Liver (tissue), 7 donors: ENCODE measurements at regions not wholly inside any gene's neighbourhood (a gene's known extent, or its start where the extent isn't known, plus 50 kb on each side); places are given as distances from the start of the nearest gene placed in this dataset.

Source experiments
- DNase-seq: peaks from one replicate; pipeline ENCODE4 v3.0.0-alpha.2; 2017; ENCODE audit warnings: low spot score
- H3K27ac ChIP-seq, 2 donors: one replicate each; pipeline ENCODE4 v1.7.0; 2013; ENCODE audit warnings: inconsistent platforms in 2 of 2, low read length in 2 of 2, control low read depth in 1 of 2, low read depth in 1 of 2, mild to moderate bottlenecking in 1 of 2
- H3K27me3 ChIP-seq, 4 donors: one replicate each; pipeline versions ENCODE4 v1.6.1 to v1.7.0; 2013; ENCODE audit warnings: low read length in 3 of 4, inconsistent platforms in 1 of 4, mild to moderate bottlenecking in 1 of 4, moderate library complexity in 1 of 4; ENCODE audit not compliant: control insufficient read depth in 4 of 4, insufficient read depth in 4 of 4
- H3K36me3 ChIP-seq, 4 donors: one replicate each; pipeline versions ENCODE4 v1.6.1 to v1.7.0; 2013; ENCODE audit warnings: low read length in 3 of 4, mild to moderate bottlenecking in 3 of 4, low read depth in 1 of 4, moderate library complexity in 1 of 4; ENCODE audit not compliant: control insufficient read depth in 4 of 4, insufficient read depth in 3 of 4
- H3K4me1 ChIP-seq, 4 donors: one replicate each; pipeline versions ENCODE4 v1.6.1 to v1.7.0; 2013; ENCODE audit warnings: low read length in 3 of 4, mild to moderate bottlenecking in 3 of 4, moderate library complexity in 1 of 4; ENCODE audit not compliant: control insufficient read depth in 4 of 4, insufficient read depth in 4 of 4
- H3K4me3 ChIP-seq, 3 donors: one replicate each; pipeline versions ENCODE4 v1.6.1 to v1.7.0; 2013; ENCODE audit warnings: low read length in 3 of 3, control low read depth in 1 of 3, low read depth in 1 of 3, mild to moderate bottlenecking in 1 of 3
- H3K9ac ChIP-seq, 2 donors: one replicate each; pipeline ENCODE4 v1.7.0; 2013; ENCODE audit warnings: low read length in 2 of 2, mild to moderate bottlenecking in 2 of 2, moderate library complexity in 2 of 2, control low read depth in 1 of 2, low read depth in 1 of 2
- H3K9me3 ChIP-seq, 4 donors: one replicate each; pipeline versions ENCODE4 v1.6.1 to v1.7.0; 2013; ENCODE audit warnings: low read length in 3 of 4; ENCODE audit not compliant: control insufficient read depth in 4 of 4
- EGR1 ChIP-seq, 2 donors: IDR thresholded peaks; 2 replicates each; pipeline ENCODE4 v1.6.1; 2016 to 2018; ENCODE audit warnings: antibody characterized with exemption in 2 of 2, low read depth in 2 of 2
- FOXA1 ChIP-seq: IDR thresholded peaks from 2 replicates; pipeline ENCODE4 v1.6.1; 2016; ENCODE audit warnings: antibody characterized with exemption
- FOXA2 ChIP-seq: IDR thresholded peaks from 2 replicates; pipeline ENCODE4 v1.6.1; 2016; ENCODE audit warnings: antibody characterized with exemption
- GABPA ChIP-seq, 2 donors: IDR thresholded peaks in 1 of 2; conservative IDR thresholded peaks in 1 of 2; 2 replicates each; pipeline ENCODE4 v1.6.1; 2016; ENCODE audit warnings: antibody characterized with exemption in 2 of 2, mild to moderate bottlenecking in 1 of 2, moderate library complexity in 1 of 2
- HNF4A ChIP-seq, 2 donors: conservative IDR thresholded peaks; 2 replicates each; pipeline ENCODE4 v1.6.1; 2016; ENCODE audit warnings: antibody characterized with exemption in 2 of 2, mild to moderate bottlenecking in 2 of 2
- JUND ChIP-seq, 2 donors: IDR thresholded peaks; 2 replicates each; pipeline ENCODE4 v1.6.1; 2016; ENCODE audit warnings: antibody characterized with exemption in 2 of 2
- NR2F2 ChIP-seq: IDR thresholded peaks from 2 replicates; pipeline ENCODE4 v1.6.1; 2016; ENCODE audit warnings: antibody characterized with exemption
- REST ChIP-seq: IDR thresholded peaks from 2 replicates; pipeline ENCODE4 v1.6.1; 2016; ENCODE audit warnings: antibody characterized with exemption, mild to moderate bottlenecking
- RXRA ChIP-seq, 2 donors: IDR thresholded peaks; 2 replicates each; pipeline ENCODE4 v1.6.1; 2017 to 2018; ENCODE audit warnings: antibody characterized with exemption in 2 of 2, mild to moderate bottlenecking in 1 of 2
- SP1 ChIP-seq: IDR thresholded peaks from 2 replicates; pipeline ENCODE4 v1.6.1; 2018; ENCODE audit warnings: antibody characterized with exemption, mild to moderate bottlenecking
- WGBS: extraction: QIAGEN DNeasy Blood & Tissue Kit; methylation state at CpG from one replicate; pipeline ENCODE4 v1.1.7; 2013; 5-methylcytosine and 5-hydroxymethylcytosine counted together
- TF ChIP-seq, protein P1 (sequence below): IDR thresholded peaks from 2 replicates; pipeline ENCODE4 v1.6.1; 2016; ENCODE audit warnings: antibody characterized with exemption
- TF ChIP-seq, protein P2 (sequence below): IDR thresholded peaks from 2 replicates; pipeline ENCODE4 v1.6.1; 2016; ENCODE audit warnings: antibody characterized with exemption
- donor health status: healthy.
- donor health status: healthy.
- donor health status: healthy.
- donor health status: healthy.

- Histone ChIP-seq H3K27ac (no peak overlapping the region), H3K4me3 (no peak overlapping the region), H3K36me3 (no peaks in the 10 kb centered on the region), H3K9ac (no peak overlapping the region), H3K4me1 (no peaks in the 10 kb centered on the region), H3K9me3 (peaks cover 0 to 17% (median 3%) of the 10 kb centered on the region in 4 donors), H3K27me3 (no peaks in the 10 kb centered on the region)
- 80% methylated on average over 15 of the region's 15 CpGs for WGBS
- no peak for DNase-seq
- TF ChIP-seq, protein P1, sequence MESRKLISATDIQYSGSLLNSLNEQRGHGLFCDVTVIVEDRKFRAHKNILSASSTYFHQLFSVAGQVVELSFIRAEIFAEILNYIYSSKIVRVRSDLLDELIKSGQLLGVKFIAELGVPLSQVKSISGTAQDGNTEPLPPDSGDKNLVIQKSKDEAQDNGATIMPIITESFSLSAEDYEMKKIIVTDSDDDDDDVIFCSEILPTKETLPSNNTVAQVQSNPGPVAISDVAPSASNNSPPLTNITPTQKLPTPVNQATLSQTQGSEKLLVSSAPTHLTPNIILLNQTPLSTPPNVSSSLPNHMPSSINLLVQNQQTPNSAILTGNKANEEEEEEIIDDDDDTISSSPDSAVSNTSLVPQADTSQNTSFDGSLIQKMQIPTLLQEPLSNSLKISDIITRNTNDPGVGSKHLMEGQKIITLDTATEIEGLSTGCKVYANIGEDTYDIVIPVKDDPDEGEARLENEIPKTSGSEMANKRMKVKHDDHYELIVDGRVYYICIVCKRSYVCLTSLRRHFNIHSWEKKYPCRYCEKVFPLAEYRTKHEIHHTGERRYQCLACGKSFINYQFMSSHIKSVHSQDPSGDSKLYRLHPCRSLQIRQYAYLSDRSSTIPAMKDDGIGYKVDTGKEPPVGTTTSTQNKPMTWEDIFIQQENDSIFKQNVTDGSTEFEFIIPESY = no peak
- TF ChIP-seq EGR1 (IDR thresholded peaks at IDR 0.05; ENCODE audit: low read depth in 2 of 2) (no peak), HNF4A (conservative IDR thresholded peaks at IDR 0.05) (no peak), JUND (IDR thresholded peaks at IDR 0.05) (no peak), RXRA (IDR thresholded peaks at IDR 0.05) (no peak)
Observed at GRCh38 chr15:25180606-25181292, 226.0 kb downstream of the SNRPN start.

DNA sequence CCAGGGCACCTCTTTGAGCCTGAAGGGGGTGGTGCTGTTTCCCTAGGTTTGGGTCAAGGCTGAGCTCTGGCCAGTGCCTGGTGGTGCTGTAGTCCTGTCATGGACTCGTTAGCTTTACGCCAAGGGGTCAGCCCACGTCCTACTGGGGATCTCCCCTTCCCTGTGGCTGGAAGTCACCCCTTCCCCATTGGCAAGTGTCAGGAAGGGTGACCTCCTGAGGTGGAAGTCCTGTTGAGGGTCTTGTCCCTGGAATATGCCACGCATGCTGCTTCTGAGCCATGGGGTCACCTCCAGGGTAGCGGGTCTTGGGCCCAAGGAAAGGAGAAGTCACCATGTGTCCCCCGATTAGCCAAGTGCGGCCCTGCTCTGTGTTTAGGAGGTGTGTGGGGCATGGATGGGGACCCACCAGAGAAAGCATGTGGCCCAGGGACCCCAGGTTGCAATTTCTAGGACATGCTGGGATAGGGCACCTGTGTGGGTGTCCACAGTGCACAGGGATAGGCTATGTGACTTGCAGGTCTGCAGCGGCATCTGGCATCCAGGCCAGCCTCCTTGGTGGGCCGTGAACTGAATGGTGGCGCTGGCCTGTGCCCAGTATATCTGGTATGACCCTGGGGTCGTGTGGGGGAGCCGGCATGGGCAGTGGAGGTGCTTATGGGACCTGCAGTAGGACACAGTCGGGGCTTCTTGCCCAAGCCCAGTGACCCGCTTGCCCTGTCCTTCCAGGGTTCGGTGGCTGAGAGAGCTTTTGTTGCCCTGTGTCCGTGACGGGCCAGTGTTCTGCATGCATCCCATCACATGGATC is 226.7 kb downstream of the SNRPN start:
- no peaks in the 10 kb centered on the region for H3K4me1 ChIP-seq
- no peak overlapping the region for H3K27ac ChIP-seq
- peak; percentile 24 for DNase-seq
- WGBS = 86% methylated on average over 17 of the region's 17 CpGs
- H3K9ac ChIP-seq = no peak overlapping the region
- H3K36me3 ChIP-seq = no peaks in the 10 kb centered on the region
- no peak overlapping the region for H3K4me3 ChIP-seq
- H3K9me3 ChIP-seq = peaks cover 0 to 12% (median 1%) of the 10 kb centered on the region in 4 donors
- TF ChIP-seq GABPA (IDR thresholded peaks at IDR 0.05 in 1 of 2, conservative IDR thresholded peaks at IDR 0.05 in 1 of 2) (no peak), HNF4A (conservative IDR thresholded peaks at IDR 0.05) (no peak)
- TF ChIP-seq, protein P2, sequence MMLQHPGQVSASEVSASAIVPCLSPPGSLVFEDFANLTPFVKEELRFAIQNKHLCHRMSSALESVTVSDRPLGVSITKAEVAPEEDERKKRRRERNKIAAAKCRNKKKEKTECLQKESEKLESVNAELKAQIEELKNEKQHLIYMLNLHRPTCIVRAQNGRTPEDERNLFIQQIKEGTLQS = no peak
- H3K27me3 ChIP-seq = no peaks in the 10 kb centered on the region

- DNase-seq = no peak
- no peak overlapping the region for H3K4me3 ChIP-seq
- H3K4me1 ChIP-seq = no peaks in the 10 kb centered on the region
- no peaks in the 10 kb centered on the region for H3K27me3 ChIP-seq
- 85% methylated on average over 6 of the region's 6 CpGs for WGBS
- TF ChIP-seq, protein P2 = no peak
- no peak for TF ChIP-seq SP1
- TF ChIP-seq RXRA (IDR thresholded peaks at IDR 0.05) = no peak
- no peak for TF ChIP-seq NR2F2
- no peak for TF ChIP-seq REST
- no peak for TF ChIP-seq FOXA1
- no peak for TF ChIP-seq FOXA2
- no peak overlapping the region for H3K9ac ChIP-seq
- no peaks in the 10 kb centered on the region for H3K36me3 ChIP-seq
- H3K27ac ChIP-seq = no peak overlapping the region
- peaks cover 0 to 13% (median under 1%) of the 10 kb centered on the region in 4 donors for H3K9me3 ChIP-seq
Observed at GRCh38 chr15:25182098-25182478, 227.3 kb downstream of the SNRPN start.
